ENCODE measurements at regions not wholly inside any gene's neighbourhood (a gene's known extent, or its start where the extent isn't known, plus 50 kb on each side); places are given as distances from the start of the nearest gene placed in this dataset.

DNA sequence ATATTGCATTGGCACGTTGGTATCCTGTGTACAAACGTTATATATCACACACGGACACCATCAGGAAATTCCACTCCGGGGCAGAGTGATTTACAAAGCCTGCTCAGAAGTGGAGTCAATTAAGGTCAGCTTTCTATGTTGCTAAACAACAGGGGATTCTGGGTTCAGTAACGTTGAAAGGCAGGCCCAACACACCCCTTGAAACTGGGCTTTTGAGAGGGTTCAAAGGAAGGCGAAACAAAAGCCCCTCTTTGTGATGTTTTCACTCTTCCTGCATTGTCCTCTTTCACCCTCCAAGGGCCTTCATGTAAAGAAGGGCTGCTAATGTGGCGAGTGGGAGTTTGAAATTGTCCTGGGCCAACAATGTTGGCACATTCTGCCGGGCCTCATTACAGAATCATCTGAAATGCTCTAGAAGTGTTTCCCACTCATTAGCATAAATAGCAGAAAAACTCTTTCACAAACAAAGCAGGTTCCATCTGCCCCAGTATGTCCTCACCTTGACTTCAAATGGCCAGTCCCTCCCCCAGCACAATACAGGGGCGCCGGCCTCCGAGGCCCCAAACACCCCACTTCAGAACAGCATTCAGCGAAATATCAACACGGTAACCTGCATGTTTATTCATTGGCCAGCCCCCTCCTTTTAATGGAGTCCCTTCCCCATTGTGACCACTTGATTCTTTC lies 76.4 kb downstream of the HES1 start:
- Mint-ChIP-seq H3K36me3 (ENCODE audit: insufficient read depth) (no peaks in the 10 kb centered on the region), H3K27ac (peak overlapping the region; percentile 69), H3K4me1 (ENCODE audit: low read depth) (peaks cover 47% of the 10 kb centered on the region), H3K9me3 (ENCODE audit: low read depth) (no peaks in the 10 kb centered on the region), H3K27me3 (no peaks in the 10 kb centered on the region), H3K4me3 (ENCODE audit: low read depth) (no peak overlapping the region)
- no peak for DNase-seq (ENCODE audit: low spot score, unreplicated experiment)
- TF ChIP-seq, protein P1, sequence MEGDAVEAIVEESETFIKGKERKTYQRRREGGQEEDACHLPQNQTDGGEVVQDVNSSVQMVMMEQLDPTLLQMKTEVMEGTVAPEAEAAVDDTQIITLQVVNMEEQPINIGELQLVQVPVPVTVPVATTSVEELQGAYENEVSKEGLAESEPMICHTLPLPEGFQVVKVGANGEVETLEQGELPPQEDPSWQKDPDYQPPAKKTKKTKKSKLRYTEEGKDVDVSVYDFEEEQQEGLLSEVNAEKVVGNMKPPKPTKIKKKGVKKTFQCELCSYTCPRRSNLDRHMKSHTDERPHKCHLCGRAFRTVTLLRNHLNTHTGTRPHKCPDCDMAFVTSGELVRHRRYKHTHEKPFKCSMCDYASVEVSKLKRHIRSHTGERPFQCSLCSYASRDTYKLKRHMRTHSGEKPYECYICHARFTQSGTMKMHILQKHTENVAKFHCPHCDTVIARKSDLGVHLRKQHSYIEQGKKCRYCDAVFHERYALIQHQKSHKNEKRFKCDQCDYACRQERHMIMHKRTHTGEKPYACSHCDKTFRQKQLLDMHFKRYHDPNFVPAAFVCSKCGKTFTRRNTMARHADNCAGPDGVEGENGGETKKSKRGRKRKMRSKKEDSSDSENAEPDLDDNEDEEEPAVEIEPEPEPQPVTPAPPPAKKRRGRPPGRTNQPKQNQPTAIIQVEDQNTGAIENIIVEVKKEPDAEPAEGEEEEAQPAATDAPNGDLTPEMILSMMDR (IDR thresholded peaks at IDR 0.05; ENCODE audit: unreplicated experiment) = no peak

DNA sequence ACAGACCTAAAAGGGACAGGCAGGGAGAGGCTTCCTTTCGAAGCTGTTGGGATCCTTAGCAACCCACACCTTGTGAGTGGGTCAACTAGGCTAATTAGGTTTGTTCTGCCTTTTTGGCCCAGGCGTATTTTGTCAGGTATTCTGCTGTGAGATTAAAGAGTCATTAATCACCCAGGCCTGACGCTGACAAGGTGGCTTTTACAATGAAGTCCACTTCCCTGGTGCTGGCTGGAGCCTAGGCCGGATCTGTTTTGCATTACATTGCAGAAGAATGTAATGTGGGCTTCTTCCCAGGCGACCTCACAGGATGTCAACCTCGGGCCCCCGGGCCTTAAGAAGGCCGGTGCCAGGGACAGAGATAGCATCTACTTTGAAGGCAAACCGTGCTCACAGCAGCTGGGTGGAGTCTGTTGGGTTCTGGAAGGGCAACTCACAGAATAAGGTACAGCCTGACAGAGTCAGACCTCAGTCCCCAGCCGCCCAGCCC lies 76.9 kb downstream of the HES1 start:
- Mint-ChIP-seq H3K27ac (peak overlapping the region; percentile 69), H3K4me3 (ENCODE audit: low read depth) (no peak overlapping the region), H3K4me1 (ENCODE audit: low read depth) (peaks cover 47% of the 10 kb centered on the region), H3K9me3 (ENCODE audit: low read depth) (no peaks in the 10 kb centered on the region), H3K27me3 (no peaks in the 10 kb centered on the region), H3K36me3 (ENCODE audit: insufficient read depth) (no peaks in the 10 kb centered on the region)
- TF ChIP-seq, protein P1 (IDR thresholded peaks at IDR 0.05; ENCODE audit: unreplicated experiment) = no peak
- DNase-seq (ENCODE audit: low spot score, unreplicated experiment) = no peak

DNA sequence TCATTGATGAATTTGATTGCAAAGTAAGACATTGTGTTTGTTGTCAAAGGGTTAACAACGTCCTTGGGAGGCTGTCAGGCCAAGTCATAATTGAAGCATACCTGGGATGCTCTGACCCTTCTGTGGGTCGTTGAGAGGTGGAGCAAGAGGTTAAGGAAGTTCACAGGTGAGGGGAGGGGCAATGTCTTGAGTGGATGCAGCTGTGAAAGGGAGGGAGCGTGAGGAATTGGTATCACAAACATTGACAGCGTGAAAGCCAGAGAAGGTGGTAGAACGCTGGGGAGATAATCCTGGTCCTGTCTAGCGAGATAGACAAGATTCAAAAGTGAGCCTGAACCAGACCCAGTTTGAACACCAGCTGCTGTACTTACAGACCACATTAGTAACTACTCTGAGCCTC lies 79.4 kb downstream of the HES1 start:
- Mint-ChIP-seq H3K4me1 (ENCODE audit: low read depth) (peaks cover 59% of the 10 kb centered on the region), H3K4me3 (ENCODE audit: low read depth) (no peak overlapping the region), H3K27ac (peak overlapping the region; percentile 10), H3K36me3 (ENCODE audit: insufficient read depth) (no peaks in the 10 kb centered on the region), H3K27me3 (peaks cover 4% of the 10 kb centered on the region), H3K9me3 (ENCODE audit: low read depth) (no peaks in the 10 kb centered on the region)
- TF ChIP-seq, protein P1 (IDR thresholded peaks at IDR 0.05; ENCODE audit: unreplicated experiment) = no peak
- DNase-seq (ENCODE audit: low spot score, unreplicated experiment) = no peak

DNA sequence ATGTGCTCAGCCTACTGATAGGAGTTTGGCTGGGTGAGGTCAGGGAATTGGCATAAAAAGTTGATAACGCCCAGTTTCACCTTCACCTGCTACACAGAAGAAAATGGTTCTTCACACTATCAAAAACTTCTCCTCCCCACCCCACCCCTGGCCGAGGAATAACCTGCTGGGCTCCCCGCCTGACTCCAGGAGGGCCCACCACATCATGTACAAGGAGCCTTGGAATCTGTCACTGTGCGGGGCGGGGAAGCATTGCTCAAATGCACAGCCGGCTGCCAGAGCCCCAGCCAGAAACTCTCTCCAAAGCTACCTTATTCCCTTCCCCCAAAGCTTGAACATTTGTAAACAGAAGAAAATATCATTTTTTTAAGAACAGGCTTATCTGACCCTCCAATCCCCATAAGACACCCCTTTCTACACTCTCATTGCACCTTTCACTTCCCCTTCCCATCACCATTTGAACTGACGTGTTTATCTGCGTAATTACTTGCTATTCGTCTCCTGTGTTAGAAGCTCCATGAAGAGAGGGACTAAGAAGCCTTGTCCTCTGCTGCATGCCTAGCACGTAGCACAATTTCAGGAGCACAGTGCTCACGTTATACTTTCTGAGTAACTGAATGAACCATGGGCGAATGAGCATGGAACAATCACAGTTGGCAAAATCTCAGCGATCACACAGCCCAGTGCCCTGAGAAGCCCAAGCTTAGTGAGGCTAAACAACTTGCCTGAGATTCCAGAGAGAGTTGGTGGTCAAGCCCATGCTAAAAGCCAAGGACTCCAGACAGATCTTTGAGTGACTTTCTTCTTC lies 82.9 kb downstream of the HES1 start:
- Mint-ChIP-seq H3K36me3 (ENCODE audit: insufficient read depth) (no peaks in the 10 kb centered on the region), H3K27ac (no peak overlapping the region), H3K27me3 (peaks cover 6% of the 10 kb centered on the region), H3K4me1 (ENCODE audit: low read depth) (peaks cover 37% of the 10 kb centered on the region), H3K4me3 (ENCODE audit: low read depth) (no peak overlapping the region), H3K9me3 (ENCODE audit: low read depth) (no peaks in the 10 kb centered on the region)
- no peak for DNase-seq (ENCODE audit: low spot score, unreplicated experiment)
- TF ChIP-seq, protein P1 (IDR thresholded peaks at IDR 0.05; ENCODE audit: unreplicated experiment) = no peak

DNA sequence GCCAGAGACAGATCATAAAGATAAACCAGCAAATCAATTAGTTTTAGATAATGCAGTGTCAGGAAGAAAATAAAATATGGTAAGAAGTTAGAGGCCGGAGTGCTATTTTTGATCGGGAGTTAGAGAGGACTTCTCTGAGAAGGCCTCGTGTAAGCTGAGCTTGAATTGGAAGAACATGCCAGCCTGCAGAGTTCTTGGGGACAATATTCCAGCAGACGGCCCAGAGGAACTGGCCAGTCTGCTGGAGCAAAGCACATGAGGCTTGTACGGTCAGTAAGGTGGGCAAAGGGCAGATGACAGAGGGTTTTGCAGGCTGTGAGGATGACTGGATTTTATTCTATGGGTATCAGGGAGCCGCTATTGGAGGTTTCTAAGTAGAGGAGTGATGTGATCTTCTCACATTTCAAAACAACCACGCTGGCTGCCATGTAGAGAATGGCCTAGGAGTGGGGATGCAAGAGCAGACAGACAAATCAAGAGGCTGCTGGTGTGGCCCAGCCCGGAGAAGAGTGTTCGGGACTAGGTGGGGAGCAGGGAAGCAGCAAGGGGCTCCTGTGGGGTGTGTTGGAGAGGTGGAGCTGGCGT lies 84.0 kb downstream of the HES1 start:
- Mint-ChIP-seq H3K4me1 (ENCODE audit: low read depth) (peaks cover 37% of the 10 kb centered on the region), H3K27me3 (peaks cover 14% of the 10 kb centered on the region), H3K27ac (no peak overlapping the region), H3K4me3 (ENCODE audit: low read depth) (no peak overlapping the region), H3K9me3 (ENCODE audit: low read depth) (no peaks in the 10 kb centered on the region), H3K36me3 (ENCODE audit: insufficient read depth) (no peaks in the 10 kb centered on the region)
- TF ChIP-seq, protein P1 (IDR thresholded peaks at IDR 0.05; ENCODE audit: unreplicated experiment) = no peak
- no peak for DNase-seq (ENCODE audit: low spot score, unreplicated experiment)

Measured in progenitor cell of endocrine pancreas (in vitro differentiated cells).